ENCODE measurements at regions not wholly inside any gene's neighbourhood (a gene's known extent, or its start where the extent isn't known, plus 50 kb on each side); places are given as distances from the start of the nearest gene placed in this dataset.

DNA sequence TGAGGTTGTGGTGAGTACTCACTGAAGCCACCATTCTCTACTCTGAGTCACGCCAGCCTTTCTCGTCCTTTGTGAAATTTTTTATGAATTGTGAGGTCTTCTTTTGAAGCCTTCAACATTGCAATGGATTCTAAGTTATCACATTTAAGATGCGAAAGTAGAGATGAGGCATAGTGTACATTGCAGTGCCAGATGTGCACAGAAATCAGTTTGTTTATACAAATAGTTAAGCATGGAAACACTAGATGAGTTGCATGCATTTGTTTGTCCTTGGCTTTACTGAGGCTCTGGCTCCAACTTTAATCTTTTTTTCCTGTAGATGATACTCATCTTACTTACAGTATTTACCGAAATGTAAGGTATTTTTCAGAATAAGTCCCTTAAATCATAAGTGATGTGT lies 453.7 kb upstream of the RIOK2 start:
- TF ChIP-seq, protein P1, sequence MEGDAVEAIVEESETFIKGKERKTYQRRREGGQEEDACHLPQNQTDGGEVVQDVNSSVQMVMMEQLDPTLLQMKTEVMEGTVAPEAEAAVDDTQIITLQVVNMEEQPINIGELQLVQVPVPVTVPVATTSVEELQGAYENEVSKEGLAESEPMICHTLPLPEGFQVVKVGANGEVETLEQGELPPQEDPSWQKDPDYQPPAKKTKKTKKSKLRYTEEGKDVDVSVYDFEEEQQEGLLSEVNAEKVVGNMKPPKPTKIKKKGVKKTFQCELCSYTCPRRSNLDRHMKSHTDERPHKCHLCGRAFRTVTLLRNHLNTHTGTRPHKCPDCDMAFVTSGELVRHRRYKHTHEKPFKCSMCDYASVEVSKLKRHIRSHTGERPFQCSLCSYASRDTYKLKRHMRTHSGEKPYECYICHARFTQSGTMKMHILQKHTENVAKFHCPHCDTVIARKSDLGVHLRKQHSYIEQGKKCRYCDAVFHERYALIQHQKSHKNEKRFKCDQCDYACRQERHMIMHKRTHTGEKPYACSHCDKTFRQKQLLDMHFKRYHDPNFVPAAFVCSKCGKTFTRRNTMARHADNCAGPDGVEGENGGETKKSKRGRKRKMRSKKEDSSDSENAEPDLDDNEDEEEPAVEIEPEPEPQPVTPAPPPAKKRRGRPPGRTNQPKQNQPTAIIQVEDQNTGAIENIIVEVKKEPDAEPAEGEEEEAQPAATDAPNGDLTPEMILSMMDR (conservative IDR thresholded peaks at IDR 0.05), result no peak
- TF ChIP-seq ZFX (IDR thresholded peaks at IDR 0.05), result no peak

Measured in C4-2B (cell line).